ENCODE measurements at regions not wholly inside any gene's neighbourhood (a gene's known extent, or its start where the extent isn't known, plus 50 kb on each side); places are given as distances from the start of the nearest gene placed in this dataset.

DNA sequence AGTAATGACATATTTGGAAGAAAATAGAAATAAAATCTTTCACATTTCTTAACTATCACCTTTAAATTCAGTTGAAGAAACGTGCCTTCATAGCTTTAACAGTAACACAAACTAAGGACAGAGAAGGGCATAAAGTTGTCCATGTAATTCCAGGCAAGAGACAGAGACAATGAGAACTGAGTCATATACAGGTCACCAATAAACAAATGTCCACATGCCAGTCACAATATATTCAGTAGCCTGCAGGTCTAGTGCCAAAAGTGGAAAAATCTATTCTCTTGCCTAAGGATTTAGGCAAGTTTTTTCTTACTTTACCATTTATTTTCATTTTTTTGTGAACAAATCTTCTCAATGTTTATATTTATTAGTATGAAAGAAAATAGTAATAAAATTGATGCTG lies 1711.5 kb upstream of the NUDT12 start:
- no peak for DNase-seq (ENCODE audit: low read depth, low spot score)
- BruUV-seq (replicated peaks): no TSS peak
- H3K27ac ChIP-seq (ENCODE audit: low read depth, low read length): no peak overlapping the region
- no peaks in the 10 kb centered on the region for H3K27me3 ChIP-seq (ENCODE audit: insufficient read depth, low read length)
- ATAC-seq: no peak
- no peaks in the 10 kb centered on the region for H3K9me2 ChIP-seq (ENCODE audit: insufficient read depth)
- TF ChIP-seq EGR1 (IDR thresholded peaks at IDR 0.05; ENCODE audit: low read depth) (no peak), SRF (IDR thresholded peaks at IDR 0.05; ENCODE audit: low read depth) (no peak), ZFX (IDR thresholded peaks at IDR 0.05) (no peak), YY1 (IDR thresholded peaks at IDR 0.05; ENCODE audit: extremely low read depth, insufficient replicate concordance, low read depth, low read length) (no peak), CBX3 (IDR thresholded peaks at IDR 0.05; ENCODE audit: low read depth) (no peak)
- no peak overlapping the region for H3K4me3 ChIP-seq (replicated peaks in 1 of 2; ENCODE audit: low read depth in 1 of 2, low read length in 2 of 2)
- no peaks in the 10 kb centered on the region for H3K4me1 ChIP-seq (ENCODE audit: control insufficient read depth in 1 of 2, insufficient read depth in 2 of 2, low read length in 2 of 2)
- intact Hi-C loops (cut with micrococcal nuclease): no loop called here
- CTCF ChIA-PET: no interaction called here
- no peak overlapping the region for H3K9ac ChIP-seq (ENCODE audit: low read length)
- H3K9me3 ChIP-seq (ENCODE audit: control insufficient read depth in 1 of 2, insufficient read depth in 1 of 2, low read depth in 1 of 2, low read length in 2 of 2): no peaks in the 10 kb centered on the region
- POLR2A ChIA-PET: no interaction called here
- no peak overlapping the region for H3K4me2 ChIP-seq (ENCODE audit: low read length)
- H4K20me1 ChIP-seq (ENCODE audit: insufficient read depth): no peaks in the 10 kb centered on the region
- RAD21 ChIA-PET (ENCODE audit: low non-redundant PET in 1 of 2, low total read pairs in 2 of 2, uncharacterized antibody in 2 of 2, unreplicated experiment in 2 of 2): no interaction called here
- no peaks in the 10 kb centered on the region for H3K36me3 ChIP-seq (ENCODE audit: control insufficient read depth in 1 of 2, insufficient read depth in 2 of 2, low read length in 2 of 2)
- no peaks in the 10 kb centered on the region for H3K79me2 ChIP-seq (ENCODE audit: insufficient read depth, low read length)
- no peak overlapping the region for H2AFZ ChIP-seq (ENCODE audit: low read depth, low read length, poor library complexity, severe bottlenecking)

- H4K20me1 ChIP-seq (ENCODE audit: insufficient read depth): no peaks in the 10 kb centered on the region
- no peaks in the 10 kb centered on the region for H3K79me2 ChIP-seq (ENCODE audit: insufficient read depth, low read length)
- H3K27ac ChIP-seq (ENCODE audit: low read depth, low read length): no peak overlapping the region
- intact Hi-C loops (cut with micrococcal nuclease): no loop called here
- H3K27me3 ChIP-seq (ENCODE audit: insufficient read depth, low read length): no peaks in the 10 kb centered on the region
- TF ChIP-seq ZFX (IDR thresholded peaks at IDR 0.05) (no peak), CBX3 (IDR thresholded peaks at IDR 0.05; ENCODE audit: low read depth) (no peak)
- TF ChIP-seq, protein P1, sequence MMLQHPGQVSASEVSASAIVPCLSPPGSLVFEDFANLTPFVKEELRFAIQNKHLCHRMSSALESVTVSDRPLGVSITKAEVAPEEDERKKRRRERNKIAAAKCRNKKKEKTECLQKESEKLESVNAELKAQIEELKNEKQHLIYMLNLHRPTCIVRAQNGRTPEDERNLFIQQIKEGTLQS (IDR thresholded peaks at IDR 0.05): no peak
- ChIA-PET RAD21 (ENCODE audit: low non-redundant PET in 1 of 2, low total read pairs in 2 of 2, uncharacterized antibody in 2 of 2, unreplicated experiment in 2 of 2) (no interaction called here), POLR2A (no interaction called here), CTCF (no interaction called here)
- BruUV-seq (replicated peaks): no TSS peak
- ATAC-seq (no peak), DNase-seq (ENCODE audit: low read depth, low spot score) (no peak)
- H3K9me2 ChIP-seq (ENCODE audit: insufficient read depth): no peaks in the 10 kb centered on the region
- no peaks in the 10 kb centered on the region for H3K9me3 ChIP-seq (ENCODE audit: control insufficient read depth in 1 of 2, insufficient read depth in 1 of 2, low read depth in 1 of 2, low read length in 2 of 2)
- H3K4me2 ChIP-seq (ENCODE audit: low read length): no peak overlapping the region
- H2AFZ ChIP-seq (ENCODE audit: low read depth, low read length, poor library complexity, severe bottlenecking): no peak overlapping the region
- no peak overlapping the region for H3K9ac ChIP-seq (ENCODE audit: low read length)
- H3K4me1 ChIP-seq (ENCODE audit: control insufficient read depth in 1 of 2, insufficient read depth in 2 of 2, low read length in 2 of 2): no peaks in the 10 kb centered on the region
- no peak overlapping the region for H3K4me3 ChIP-seq (replicated peaks in 1 of 2; ENCODE audit: low read depth in 1 of 2, low read length in 2 of 2)
- H3K36me3 ChIP-seq (ENCODE audit: control insufficient read depth in 1 of 2, insufficient read depth in 2 of 2, low read length in 2 of 2): no peaks in the 10 kb centered on the region
These were observed 1700.9 kb upstream of the NUDT12 start for GRCh38 chr5:105263515-105263914.

Data from HCT116 (cell line).